ENCODE measurements at regions not wholly inside any gene's neighbourhood (a gene's known extent, or its start where the extent isn't known, plus 50 kb on each side); places are given as distances from the start of the nearest gene placed in this dataset.

GRCh38 chr7:121446526-121446925 is 50.4 kb upstream of the FAM3C start:
- H3K4me1 Mint-ChIP-seq (ENCODE audit: low read depth), result peaks cover 4% of the 10 kb centered on the region
- intact Hi-C loops (cut with micrococcal nuclease), result no loop called here
- no peak for DNase-seq
- no peaks in the 10 kb centered on the region for H3K36me3 Mint-ChIP-seq (ENCODE audit: low read depth)
- H3K9me3 Mint-ChIP-seq, result no peaks in the 10 kb centered on the region
- H3K4me3 Mint-ChIP-seq, result no peak overlapping the region
- CTCF ChIA-PET, result interaction anchor here (1.1 kb wide), 1 partner anchor 37 kb away, joined by 3 read pairs; no protein-coding TSS in a partner anchor
- no peaks in the 10 kb centered on the region for H3K27me3 Mint-ChIP-seq (ENCODE audit: low read depth)
- H3K27ac Mint-ChIP-seq, result no peak overlapping the region

All from activated naive CD4-positive, alpha-beta T cell treated with anti-CD3 and anti-CD28 coated beads for 36 hours (primary cell).